ENCODE measurements at regions not wholly inside any gene's neighbourhood (a gene's known extent, or its start where the extent isn't known, plus 50 kb on each side); places are given as distances from the start of the nearest gene placed in this dataset.

DNA sequence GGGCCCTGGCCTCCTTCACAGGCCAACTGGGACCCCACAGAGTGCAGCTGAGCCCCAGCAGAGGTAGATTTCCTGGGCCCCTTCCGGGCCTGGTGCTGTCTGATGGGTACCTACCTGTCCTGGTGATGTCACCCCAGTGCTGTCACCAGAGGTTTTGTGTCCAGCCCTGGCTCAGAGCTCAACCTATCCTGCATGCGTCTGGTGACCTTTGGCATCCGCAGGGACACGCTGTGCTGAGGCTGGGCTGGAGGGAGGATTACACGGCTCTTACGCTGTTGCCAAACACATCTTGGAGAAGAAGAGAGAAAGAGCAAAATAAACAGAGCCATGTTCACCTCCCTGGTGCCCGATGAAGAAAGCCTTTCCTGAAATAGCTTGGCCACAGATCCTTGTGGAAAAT lies 70.6 kb upstream of the MED9 start (continued):
- TF ChIP-seq, protein P1, sequence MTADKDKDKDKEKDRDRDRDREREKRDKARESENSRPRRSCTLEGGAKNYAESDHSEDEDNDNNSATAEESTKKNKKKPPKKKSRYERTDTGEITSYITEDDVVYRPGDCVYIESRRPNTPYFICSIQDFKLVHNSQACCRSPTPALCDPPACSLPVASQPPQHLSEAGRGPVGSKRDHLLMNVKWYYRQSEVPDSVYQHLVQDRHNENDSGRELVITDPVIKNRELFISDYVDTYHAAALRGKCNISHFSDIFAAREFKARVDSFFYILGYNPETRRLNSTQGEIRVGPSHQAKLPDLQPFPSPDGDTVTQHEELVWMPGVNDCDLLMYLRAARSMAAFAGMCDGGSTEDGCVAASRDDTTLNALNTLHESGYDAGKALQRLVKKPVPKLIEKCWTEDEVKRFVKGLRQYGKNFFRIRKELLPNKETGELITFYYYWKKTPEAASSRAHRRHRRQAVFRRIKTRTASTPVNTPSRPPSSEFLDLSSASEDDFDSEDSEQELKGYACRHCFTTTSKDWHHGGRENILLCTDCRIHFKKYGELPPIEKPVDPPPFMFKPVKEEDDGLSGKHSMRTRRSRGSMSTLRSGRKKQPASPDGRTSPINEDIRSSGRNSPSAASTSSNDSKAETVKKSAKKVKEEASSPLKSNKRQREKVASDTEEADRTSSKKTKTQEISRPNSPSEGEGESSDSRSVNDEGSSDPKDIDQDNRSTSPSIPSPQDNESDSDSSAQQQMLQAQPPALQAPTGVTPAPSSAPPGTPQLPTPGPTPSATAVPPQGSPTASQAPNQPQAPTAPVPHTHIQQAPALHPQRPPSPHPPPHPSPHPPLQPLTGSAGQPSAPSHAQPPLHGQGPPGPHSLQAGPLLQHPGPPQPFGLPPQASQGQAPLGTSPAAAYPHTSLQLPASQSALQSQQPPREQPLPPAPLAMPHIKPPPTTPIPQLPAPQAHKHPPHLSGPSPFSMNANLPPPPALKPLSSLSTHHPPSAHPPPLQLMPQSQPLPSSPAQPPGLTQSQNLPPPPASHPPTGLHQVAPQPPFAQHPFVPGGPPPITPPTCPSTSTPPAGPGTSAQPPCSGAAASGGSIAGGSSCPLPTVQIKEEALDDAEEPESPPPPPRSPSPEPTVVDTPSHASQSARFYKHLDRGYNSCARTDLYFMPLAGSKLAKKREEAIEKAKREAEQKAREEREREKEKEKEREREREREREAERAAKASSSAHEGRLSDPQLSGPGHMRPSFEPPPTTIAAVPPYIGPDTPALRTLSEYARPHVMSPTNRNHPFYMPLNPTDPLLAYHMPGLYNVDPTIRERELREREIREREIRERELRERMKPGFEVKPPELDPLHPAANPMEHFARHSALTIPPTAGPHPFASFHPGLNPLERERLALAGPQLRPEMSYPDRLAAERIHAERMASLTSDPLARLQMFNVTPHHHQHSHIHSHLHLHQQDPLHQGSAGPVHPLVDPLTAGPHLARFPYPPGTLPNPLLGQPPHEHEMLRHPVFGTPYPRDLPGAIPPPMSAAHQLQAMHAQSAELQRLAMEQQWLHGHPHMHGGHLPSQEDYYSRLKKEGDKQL (CRISPR knock-in tag; IDR thresholded peaks at IDR 0.05; ENCODE audit: low read depth): no peak
- no peak for TF ChIP-seq ETV6 (CRISPR knock-in tag; conservative IDR thresholded peaks at IDR 0.05)
- TF ChIP-seq, protein P2, sequence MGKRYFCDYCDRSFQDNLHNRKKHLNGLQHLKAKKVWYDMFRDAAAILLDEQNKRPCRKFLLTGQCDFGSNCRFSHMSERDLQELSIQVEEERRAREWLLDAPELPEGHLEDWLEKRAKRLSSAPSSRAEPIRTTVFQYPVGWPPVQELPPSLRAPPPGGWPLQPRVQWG (CRISPR knock-in tag; IDR thresholded peaks at IDR 0.05; ENCODE audit: borderline replicate concordance, low read depth): no peak
- no peak for TF ChIP-seq SOX6 (IDR thresholded peaks at IDR 0.05)
- peak; percentile 49; the same call in 1 of the 2 replicates for TF ChIP-seq SOX6 (CRISPR knock-in tag; IDR thresholded peaks at IDR 0.05)
- TF ChIP-seq ZNF382 (CRISPR knock-in tag; IDR thresholded peaks at IDR 0.05; ENCODE audit: borderline replicate concordance): no peak
- TF ChIP-seq MAFF (IDR thresholded peaks at IDR 0.05; ENCODE audit: low read depth, low read length): no peak
- TF ChIP-seq, protein P3, sequence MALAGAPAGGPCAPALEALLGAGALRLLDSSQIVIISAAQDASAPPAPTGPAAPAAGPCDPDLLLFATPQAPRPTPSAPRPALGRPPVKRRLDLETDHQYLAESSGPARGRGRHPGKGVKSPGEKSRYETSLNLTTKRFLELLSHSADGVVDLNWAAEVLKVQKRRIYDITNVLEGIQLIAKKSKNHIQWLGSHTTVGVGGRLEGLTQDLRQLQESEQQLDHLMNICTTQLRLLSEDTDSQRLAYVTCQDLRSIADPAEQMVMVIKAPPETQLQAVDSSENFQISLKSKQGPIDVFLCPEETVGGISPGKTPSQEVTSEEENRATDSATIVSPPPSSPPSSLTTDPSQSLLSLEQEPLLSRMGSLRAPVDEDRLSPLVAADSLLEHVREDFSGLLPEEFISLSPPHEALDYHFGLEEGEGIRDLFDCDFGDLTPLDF (CRISPR knock-in tag; IDR thresholded peaks at IDR 0.05): no peak
- TF ChIP-seq, protein P4, sequence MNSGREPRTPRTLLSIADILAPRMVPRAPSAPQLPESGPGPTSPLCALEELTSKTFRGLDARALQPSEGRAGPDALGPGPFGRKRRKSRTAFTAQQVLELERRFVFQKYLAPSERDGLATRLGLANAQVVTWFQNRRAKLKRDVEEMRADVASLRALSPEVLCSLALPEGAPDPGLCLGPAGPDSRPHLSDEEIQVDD (CRISPR knock-in tag; IDR thresholded peaks at IDR 0.05; ENCODE audit: borderline replicate concordance): no peak
- TF ChIP-seq CC2D1A (CRISPR knock-in tag; IDR thresholded peaks at IDR 0.05): no peak
- 0 out of 2 replicates have a peak, but pooled peaks have one; percentile 18 for TF ChIP-seq ZNF543 (CRISPR knock-in tag; IDR thresholded peaks at IDR 0.05)
- no peak for TF ChIP-seq SIX4 (CRISPR knock-in tag; IDR thresholded peaks at IDR 0.05)
- no peak for TF ChIP-seq NFIB (CRISPR knock-in tag; IDR thresholded peaks at IDR 0.05; ENCODE audit: borderline replicate concordance)
- TF ChIP-seq, protein P5, sequence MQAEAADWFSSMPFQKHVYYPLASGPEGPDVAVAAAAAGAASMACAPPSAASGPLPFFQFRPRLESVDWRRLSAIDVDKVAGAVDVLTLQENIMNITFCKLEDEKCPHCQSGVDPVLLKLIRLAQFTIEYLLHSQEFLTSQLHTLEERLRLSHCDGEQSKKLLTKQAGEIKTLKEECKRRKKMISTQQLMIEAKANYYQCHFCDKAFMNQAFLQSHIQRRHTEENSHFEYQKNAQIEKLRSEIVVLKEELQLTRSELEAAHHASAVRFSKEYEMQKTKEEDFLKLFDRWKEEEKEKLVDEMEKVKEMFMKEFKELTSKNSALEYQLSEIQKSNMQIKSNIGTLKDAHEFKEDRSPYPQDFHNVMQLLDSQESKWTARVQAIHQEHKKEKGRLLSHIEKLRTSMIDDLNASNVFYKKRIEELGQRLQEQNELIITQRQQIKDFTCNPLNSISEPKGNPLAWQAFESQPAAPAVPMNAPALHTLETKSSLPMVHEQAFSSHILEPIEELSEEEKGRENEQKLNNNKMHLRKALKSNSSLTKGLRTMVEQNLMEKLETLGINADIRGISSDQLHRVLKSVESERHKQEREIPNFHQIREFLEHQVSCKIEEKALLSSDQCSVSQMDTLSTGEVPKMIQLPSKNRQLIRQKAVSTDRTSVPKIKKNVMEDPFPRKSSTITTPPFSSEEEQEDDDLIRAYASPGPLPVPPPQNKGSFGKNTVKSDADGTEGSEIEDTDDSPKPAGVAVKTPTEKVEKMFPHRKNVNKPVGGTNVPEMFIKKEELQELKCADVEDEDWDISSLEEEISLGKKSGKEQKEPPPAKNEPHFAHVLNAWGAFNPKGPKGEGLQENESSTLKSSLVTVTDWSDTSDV (CRISPR knock-in tag; IDR thresholded peaks at IDR 0.05): no peak
- no peak for TF ChIP-seq ZNF878 (CRISPR knock-in tag; IDR thresholded peaks at IDR 0.05)
- TF ChIP-seq ZNF614 (CRISPR knock-in tag; IDR thresholded peaks at IDR 0.05; ENCODE audit: borderline replicate concordance): peak; percentile 40; the same call in 1 of the 2 replicates
- TF ChIP-seq TARDBP (CRISPR knock-in tag; IDR thresholded peaks at IDR 0.05): peak; percentile 65; the same call in 1 of the 2 replicates
- TF ChIP-seq BCL6 (CRISPR knock-in tag; IDR thresholded peaks at IDR 0.05): 0 out of 2 replicates have a peak, but pooled peaks have one; percentile 42
- no peak for TF ChIP-seq ZNF569 (CRISPR knock-in tag; IDR thresholded peaks at IDR 0.05; ENCODE audit: borderline replicate concordance)
- TF ChIP-seq BHLHE40 (IDR thresholded peaks at IDR 0.05; ENCODE audit: low read length): 0 out of 2 replicates have a peak, but pooled peaks have one; percentile 14
- TF ChIP-seq HDAC6 (IDR thresholded peaks at IDR 0.05; ENCODE audit: low read depth, low read length): no peak
- no peak for TF ChIP-seq ZNF709 (CRISPR knock-in tag; IDR thresholded peaks at IDR 0.05)
